ENCODE measurements at regions not wholly inside any gene's neighbourhood (a gene's known extent, or its start where the extent isn't known, plus 50 kb on each side); places are given as distances from the start of the nearest gene placed in this dataset.

DNA sequence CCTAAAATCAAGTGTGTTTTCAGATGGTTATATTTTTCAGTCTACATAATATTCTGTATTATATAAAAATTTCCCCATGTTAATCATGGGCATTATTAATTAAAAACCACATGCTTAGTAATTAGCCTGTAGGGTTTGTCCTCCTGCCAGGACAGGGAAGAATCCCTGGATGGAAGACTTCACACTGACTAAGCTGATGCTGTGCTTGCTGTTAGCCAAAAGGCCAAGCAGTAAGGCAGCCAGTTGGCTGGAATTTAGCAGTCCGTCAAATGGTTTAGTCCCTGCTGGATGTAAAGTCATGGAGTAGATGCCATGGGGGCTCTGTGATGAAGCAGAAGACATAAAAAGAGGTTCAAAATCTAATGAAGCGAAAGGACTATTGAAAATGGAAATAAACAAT, 168.0 kb upstream of the OBI1 start:
- TF ChIP-seq CTCF (conservative IDR thresholded peaks at IDR 0.05; ENCODE audit: low read length) = no peak
- TF ChIP-seq EZH2phosphoT487 (IDR thresholded peaks at IDR 0.05; ENCODE audit: borderline replicate concordance) = no peak
